ENCODE measurements at regions not wholly inside any gene's neighbourhood (a gene's known extent, or its start where the extent isn't known, plus 50 kb on each side); places are given as distances from the start of the nearest gene placed in this dataset.

- TF ChIP-seq CTCF (IDR thresholded peaks at IDR 0.05): no peak
- no peak for TF ChIP-seq POLR2A (IDR thresholded peaks at IDR 0.05)
These were observed 299.2 kb upstream of the NMUR2 start for GRCh38 chr5:152704286-152704685.

Data from lower leg skin (tissue), 3 donors.